ENCODE measurements at regions not wholly inside any gene's neighbourhood (a gene's known extent, or its start where the extent isn't known, plus 50 kb on each side); places are given as distances from the start of the nearest gene placed in this dataset.

GRCh38 chr14:38761033-38761432 is 342.0 kb downstream of the SEC23A start:
- DNase-seq, result no peak

- DNase-seq, result no peak
These were observed 344.4 kb downstream of the SEC23A start for GRCh38 chr14:38758661-38759060.

GRCh38 chr14:38755036-38755435 is 348.0 kb downstream of the SEC23A start:
- no peak for DNase-seq

- no peak for DNase-seq
These were observed 350.3 kb downstream of the SEC23A start for GRCh38 chr14:38752750-38753149.

- no peak for DNase-seq
These were observed 350.7 kb downstream of the SEC23A start for GRCh38 chr14:38752341-38752740.

GRCh38 chr14:38751459-38751858 is 351.6 kb downstream of the SEC23A start:
- DNase-seq, result no peak

GRCh38 chr14:38749936-38750335 is 353.1 kb downstream of the SEC23A start:
- no peak for DNase-seq

GRCh38 chr14:38745861-38746260 is 357.2 kb downstream of the SEC23A start:
- no peak for DNase-seq

- no peak for DNase-seq
These were observed 359.0 kb downstream of the SEC23A start for GRCh38 chr14:38743966-38744584.

GRCh38 chr14:38737686-38738407 is 365.2 kb downstream of the SEC23A start:
- no peak for DNase-seq

GRCh38 chr14:38735005-38735404 is 368.0 kb downstream of the SEC23A start:
- DNase-seq, result no peak

GRCh38 chr14:38731962-38732361 is 371.1 kb downstream of the SEC23A start:
- DNase-seq, result peak; percentile 96

- DNase-seq, result no peak
These were observed 372.6 kb downstream of the SEC23A start for GRCh38 chr14:38730420-38730819.

- no peak for DNase-seq
These were observed 375.3 kb downstream of the SEC23A start for GRCh38 chr14:38727731-38728130.

- DNase-seq, result no peak
These were observed 378.4 kb downstream of the SEC23A start for GRCh38 chr14:38724621-38725020.

GRCh38 chr14:38723959-38724358 is 379.1 kb downstream of the SEC23A start:
- DNase-seq, result no peak

GRCh38 chr14:38723277-38723676 is 379.8 kb downstream of the SEC23A start:
- no peak for DNase-seq

GRCh38 chr14:38721822-38722431 is 381.1 kb downstream of the SEC23A start:
- DNase-seq, result no peak

GRCh38 chr14:38718519-38718918 is 384.5 kb downstream of the SEC23A start:
- DNase-seq, result no peak

GRCh38 chr14:38716926-38717325 is 386.1 kb downstream of the SEC23A start:
- no peak for DNase-seq

GRCh38 chr14:38710881-38711280 is 392.2 kb downstream of the SEC23A start:
- DNase-seq, result no peak

- no peak for DNase-seq
These were observed 392.8 kb downstream of the SEC23A start for GRCh38 chr14:38710196-38710595.

- no peak for DNase-seq
These were observed 397.8 kb downstream of the SEC23A start for GRCh38 chr14:38705220-38705619.

GRCh38 chr14:38704220-38704619 is 398.8 kb downstream of the SEC23A start:
- DNase-seq, result no peak

Data from DMS79 (cell line).